ENCODE measurements at regions not wholly inside any gene's neighbourhood (a gene's known extent, or its start where the extent isn't known, plus 50 kb on each side); places are given as distances from the start of the nearest gene placed in this dataset.

DNA sequence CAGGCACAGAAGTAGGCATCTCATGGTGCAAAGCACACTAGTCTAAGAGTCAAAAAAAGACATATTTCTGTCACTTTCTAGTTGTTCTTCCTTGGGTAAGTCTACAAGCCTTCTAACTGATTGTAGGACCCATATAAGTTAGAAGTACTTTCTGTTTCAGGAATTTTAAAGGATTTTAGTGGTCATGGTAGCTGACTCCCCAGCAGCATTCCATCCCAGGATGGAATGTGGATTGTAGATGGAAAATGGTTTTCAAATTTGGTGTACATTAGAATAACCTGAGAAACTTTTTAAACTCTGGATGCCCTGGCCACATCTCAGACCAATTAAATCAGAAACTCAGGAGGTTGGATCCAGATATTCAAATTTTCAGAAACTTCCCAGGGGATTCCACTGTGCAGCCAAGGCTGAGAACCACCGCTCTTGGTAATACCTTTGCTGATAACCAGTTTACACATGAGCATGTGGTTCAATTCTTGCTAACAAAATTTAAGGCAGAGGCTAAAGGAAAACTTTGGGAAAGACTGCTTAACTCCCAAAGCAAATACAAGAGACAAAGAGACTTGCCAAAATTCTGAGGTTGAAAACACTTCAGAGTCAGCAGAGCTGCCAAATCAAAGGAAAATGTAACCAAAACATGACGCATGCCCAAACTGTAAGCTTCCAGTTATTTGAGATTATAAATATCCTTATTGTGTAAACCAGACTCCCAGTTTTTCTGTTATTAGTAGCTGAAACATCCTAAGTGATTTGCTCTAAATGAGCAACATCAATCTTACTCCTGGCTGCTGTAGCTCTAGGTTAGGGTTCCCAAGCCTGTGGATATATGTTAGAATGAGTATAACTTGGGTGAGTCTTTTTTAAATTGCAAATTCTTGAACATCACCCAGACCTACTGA is 145.4 kb upstream of the MTAP start:
- Mint-ChIP-seq H3K36me3 (ENCODE audit: low read depth) (no peaks in the 10 kb centered on the region), H3K27ac (no peak overlapping the region), H3K4me3 (no peak overlapping the region), H3K4me1 (no peaks in the 10 kb centered on the region), H3K27me3 (peaks cover 16% of the 10 kb centered on the region), H3K9me3 (no peaks in the 10 kb centered on the region)
- ATAC-seq (replicated peaks), result no peak

GRCh38 chr9:21657966-21658667 is 144.3 kb upstream of the MTAP start:
- Mint-ChIP-seq H3K27ac (no peak overlapping the region), H3K4me1 (no peaks in the 10 kb centered on the region), H3K9me3 (no peaks in the 10 kb centered on the region), H3K36me3 (ENCODE audit: low read depth) (no peaks in the 10 kb centered on the region), H3K4me3 (no peak overlapping the region), H3K27me3 (peaks cover 12% of the 10 kb centered on the region)
- ATAC-seq (replicated peaks), result no peak

DNA sequence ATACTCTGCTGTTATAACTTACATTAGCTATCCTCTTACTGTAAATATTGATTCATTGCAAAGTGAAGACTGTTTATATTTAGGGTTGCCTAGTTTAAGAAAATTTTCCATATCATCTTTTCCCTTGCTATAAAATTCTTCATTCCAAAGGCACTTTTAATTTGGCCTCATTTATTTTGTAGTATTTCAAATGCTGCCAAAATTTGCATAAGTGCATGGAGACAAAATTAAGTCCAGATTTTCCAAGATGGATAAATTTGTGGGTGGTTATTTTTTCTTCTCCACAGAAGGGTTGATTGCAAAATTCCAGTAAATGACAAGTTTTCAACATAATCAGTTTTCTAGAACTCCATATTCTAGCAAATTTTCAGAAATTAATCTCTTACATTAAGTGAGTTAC is 141.5 kb upstream of the MTAP start:
- no peaks in the 10 kb centered on the region for H3K4me1 Mint-ChIP-seq
- no peak overlapping the region for H3K4me3 Mint-ChIP-seq
- H3K36me3 Mint-ChIP-seq (ENCODE audit: low read depth), result no peaks in the 10 kb centered on the region
- ATAC-seq (replicated peaks), result no peak
- H3K27me3 Mint-ChIP-seq, result peaks cover 12% of the 10 kb centered on the region
- no peaks in the 10 kb centered on the region for H3K9me3 Mint-ChIP-seq
- no peak overlapping the region for H3K27ac Mint-ChIP-seq

- H3K4me3 Mint-ChIP-seq, result no peak overlapping the region
- no peak overlapping the region for H3K27ac Mint-ChIP-seq
- ATAC-seq (replicated peaks), result no peak
- H3K9me3 Mint-ChIP-seq, result no peaks in the 10 kb centered on the region
- no peaks in the 10 kb centered on the region for H3K4me1 Mint-ChIP-seq
- H3K36me3 Mint-ChIP-seq (ENCODE audit: low read depth), result no peaks in the 10 kb centered on the region
- H3K27me3 Mint-ChIP-seq, result peaks cover 8% of the 10 kb centered on the region
Observed at GRCh38 chr9:21661626-21662025, 140.8 kb upstream of the MTAP start.

DNA sequence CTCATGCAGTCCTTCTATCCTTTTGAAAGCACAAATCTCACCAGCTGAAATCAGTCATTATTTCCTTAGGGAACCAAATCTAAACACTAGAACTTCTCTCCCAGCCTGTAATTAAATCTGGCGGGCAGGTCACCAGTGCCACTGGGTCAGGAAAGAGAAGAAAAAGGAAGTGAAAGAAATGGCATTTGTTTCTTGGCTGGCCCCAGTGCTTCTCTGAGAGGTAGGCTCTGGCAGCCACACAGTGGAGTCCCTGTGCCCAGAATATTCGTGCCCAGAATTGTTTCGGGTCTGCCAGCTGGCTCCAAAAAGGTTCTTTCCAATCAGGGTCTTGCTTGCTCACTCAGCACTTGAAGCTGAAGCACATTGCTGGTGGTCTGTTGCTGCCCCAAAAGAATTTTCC is 133.9 kb upstream of the MTAP start:
- Mint-ChIP-seq H3K4me3 (no peak overlapping the region), H3K36me3 (ENCODE audit: low read depth) (no peaks in the 10 kb centered on the region), H3K9me3 (no peaks in the 10 kb centered on the region), H3K4me1 (peaks cover 9% of the 10 kb centered on the region), H3K27ac (no peak overlapping the region), H3K27me3 (peaks cover 10% of the 10 kb centered on the region)
- ATAC-seq (replicated peaks), result no peak

DNA sequence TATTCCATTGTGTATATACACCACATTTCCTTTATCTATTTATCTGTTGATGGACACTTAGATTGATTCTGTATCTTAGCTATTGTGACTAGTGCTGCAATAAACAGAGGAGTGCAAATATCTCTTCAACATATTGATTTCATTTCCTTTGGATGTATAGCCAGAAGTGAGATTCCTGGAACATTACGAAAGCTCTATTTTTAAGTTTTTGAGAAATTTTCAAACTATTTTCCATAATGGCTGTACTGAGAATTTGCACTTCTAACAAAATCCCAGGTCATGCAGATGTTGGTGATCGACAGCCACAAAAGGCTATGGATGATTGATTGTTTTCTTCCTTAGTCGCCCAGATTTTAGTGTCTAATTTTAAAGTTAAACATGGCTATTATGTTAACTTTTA is 132.7 kb upstream of the MTAP start:
- ATAC-seq (replicated peaks), result no peak

DNA sequence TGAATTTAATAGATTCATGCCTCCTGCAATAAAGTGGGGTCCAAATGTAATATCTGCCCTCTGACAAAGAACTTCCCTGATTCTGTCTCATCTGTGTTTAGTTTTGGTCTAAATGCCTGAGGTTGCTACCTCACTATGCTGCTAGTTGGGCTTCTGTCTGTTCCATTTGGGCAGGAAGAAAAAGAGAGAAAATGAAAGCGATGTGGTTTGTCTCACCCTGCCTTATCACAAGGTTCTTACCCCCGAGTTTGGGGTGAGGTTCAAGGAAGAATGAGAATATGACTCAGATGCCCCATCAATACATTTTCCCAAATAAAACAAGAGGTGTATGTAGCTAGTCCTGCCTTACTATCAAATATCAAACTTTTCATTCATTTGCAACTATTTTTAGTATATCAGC is 132.1 kb upstream of the MTAP start:
- Mint-ChIP-seq H3K27me3 (peaks cover 5% of the 10 kb centered on the region), H3K27ac (no peak overlapping the region), H3K4me3 (no peak overlapping the region), H3K36me3 (ENCODE audit: low read depth) (no peaks in the 10 kb centered on the region), H3K4me1 (peaks cover 9% of the 10 kb centered on the region), H3K9me3 (no peaks in the 10 kb centered on the region)
- peak; percentile 91 for ATAC-seq (replicated peaks)

More for the DNA sequence above, 132.7 kb upstream of the MTAP start:
- Mint-ChIP-seq H3K36me3 (ENCODE audit: low read depth) (no peaks in the 10 kb centered on the region), H3K27ac (no peak overlapping the region), H3K27me3 (peaks cover 5% of the 10 kb centered on the region), H3K4me3 (no peak overlapping the region), H3K9me3 (no peaks in the 10 kb centered on the region), H3K4me1 (peaks cover 9% of the 10 kb centered on the region)

- Mint-ChIP-seq H3K4me3 (no peak overlapping the region), H3K9me3 (no peaks in the 10 kb centered on the region), H3K4me1 (peaks cover 9% of the 10 kb centered on the region), H3K27ac (no peak overlapping the region), H3K36me3 (ENCODE audit: low read depth) (no peaks in the 10 kb centered on the region), H3K27me3 (peaks cover 5% of the 10 kb centered on the region)
- no peak for ATAC-seq (replicated peaks)
Observed at GRCh38 chr9:21672140-21672539, 130.3 kb upstream of the MTAP start.

GRCh38 chr9:21672761-21673160 is 129.7 kb upstream of the MTAP start:
- H3K27me3 Mint-ChIP-seq, result peaks cover 5% of the 10 kb centered on the region
- peaks cover 9% of the 10 kb centered on the region for H3K4me1 Mint-ChIP-seq
- no peaks in the 10 kb centered on the region for H3K36me3 Mint-ChIP-seq (ENCODE audit: low read depth)
- H3K9me3 Mint-ChIP-seq, result no peaks in the 10 kb centered on the region
- no peak overlapping the region for H3K4me3 Mint-ChIP-seq
- no peak overlapping the region for H3K27ac Mint-ChIP-seq
- ATAC-seq (replicated peaks), result no peak

DNA sequence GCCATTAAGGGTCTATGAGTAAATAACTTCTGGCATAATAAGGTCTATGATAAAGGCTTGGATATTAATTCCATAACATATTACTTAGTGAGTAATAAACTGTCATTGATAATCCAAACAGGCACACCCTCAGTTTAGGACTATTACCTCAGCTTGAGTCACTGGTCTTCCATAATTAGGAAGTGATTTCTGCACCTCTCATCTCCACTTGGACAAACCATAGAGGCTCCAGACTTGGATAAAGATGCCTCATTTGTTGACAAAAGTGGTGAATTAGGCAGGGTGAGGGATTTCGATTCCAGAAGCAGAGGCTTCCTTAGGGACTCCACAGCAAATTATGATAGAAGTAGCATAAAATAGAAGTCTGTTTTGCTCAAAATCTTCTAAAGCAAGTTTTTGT is 127.5 kb upstream of the MTAP start:
- Mint-ChIP-seq H3K27me3 (peaks cover 5% of the 10 kb centered on the region), H3K4me3 (no peak overlapping the region), H3K36me3 (ENCODE audit: low read depth) (no peaks in the 10 kb centered on the region), H3K4me1 (peaks cover 7% of the 10 kb centered on the region), H3K27ac (no peak overlapping the region), H3K9me3 (no peaks in the 10 kb centered on the region)
- ATAC-seq (replicated peaks), result no peak

DNA sequence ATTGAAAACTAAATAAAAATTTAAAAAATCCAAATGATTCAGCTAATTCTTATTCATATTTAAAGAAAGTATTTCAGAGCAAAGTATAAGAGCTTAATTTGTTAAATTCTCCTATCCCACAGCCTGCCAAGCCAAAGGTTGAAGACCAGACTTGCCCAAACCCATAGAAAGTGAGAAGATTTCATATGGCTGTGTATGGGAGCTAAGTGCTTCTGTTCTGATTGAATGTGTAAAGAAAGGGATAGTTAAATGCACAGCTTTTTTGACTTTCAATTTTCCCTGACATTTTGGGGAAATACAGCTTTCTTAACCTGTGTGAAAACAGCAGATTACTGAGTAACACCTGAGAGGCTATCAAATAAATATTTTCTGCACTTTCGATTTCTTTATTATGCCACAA is 125.0 kb upstream of the MTAP start:
- Mint-ChIP-seq H3K27ac (no peak overlapping the region), H3K4me3 (no peak overlapping the region), H3K36me3 (ENCODE audit: low read depth) (no peaks in the 10 kb centered on the region), H3K4me1 (no peaks in the 10 kb centered on the region), H3K9me3 (no peaks in the 10 kb centered on the region), H3K27me3 (peaks cover 8% of the 10 kb centered on the region)
- no peak for ATAC-seq (replicated peaks)

- H3K4me3 Mint-ChIP-seq, result no peak overlapping the region
- H3K27me3 Mint-ChIP-seq, result peaks cover 8% of the 10 kb centered on the region
- H3K36me3 Mint-ChIP-seq (ENCODE audit: low read depth), result no peaks in the 10 kb centered on the region
- peak; percentile 45 for ATAC-seq (replicated peaks)
- no peaks in the 10 kb centered on the region for H3K4me1 Mint-ChIP-seq
- no peaks in the 10 kb centered on the region for H3K9me3 Mint-ChIP-seq
- no peak overlapping the region for H3K27ac Mint-ChIP-seq
Observed at GRCh38 chr9:21677834-21678233, 124.6 kb upstream of the MTAP start.

GRCh38 chr9:21679432-21679831 is 123.0 kb upstream of the MTAP start:
- Mint-ChIP-seq H3K27me3 (peaks cover 3% of the 10 kb centered on the region), H3K27ac (no peak overlapping the region), H3K9me3 (no peaks in the 10 kb centered on the region), H3K4me3 (no peak overlapping the region), H3K4me1 (no peaks in the 10 kb centered on the region), H3K36me3 (ENCODE audit: low read depth) (no peaks in the 10 kb centered on the region)
- ATAC-seq (replicated peaks), result no peak

- H3K27ac Mint-ChIP-seq, result no peak overlapping the region
- peaks cover 9% of the 10 kb centered on the region for H3K4me1 Mint-ChIP-seq
- H3K36me3 Mint-ChIP-seq (ENCODE audit: low read depth), result no peaks in the 10 kb centered on the region
- peaks cover 3% of the 10 kb centered on the region for H3K27me3 Mint-ChIP-seq
- ATAC-seq (replicated peaks), result no peak
- H3K9me3 Mint-ChIP-seq, result no peaks in the 10 kb centered on the region
- H3K4me3 Mint-ChIP-seq, result no peak overlapping the region
Observed at GRCh38 chr9:21680590-21680989, 121.8 kb upstream of the MTAP start.

- Mint-ChIP-seq H3K27ac (no peak overlapping the region), H3K4me3 (no peak overlapping the region), H3K27me3 (peaks cover 3% of the 10 kb centered on the region), H3K9me3 (no peaks in the 10 kb centered on the region), H3K36me3 (ENCODE audit: low read depth) (no peaks in the 10 kb centered on the region), H3K4me1 (peaks cover 9% of the 10 kb centered on the region)
- ATAC-seq (replicated peaks), result no peak
Observed at GRCh38 chr9:21681641-21682040, 120.8 kb upstream of the MTAP start.

Data from activated T-helper 17 cell treated with anti-CD3 and anti-CD28 coated beads, Interleukin-2, amount 50 U/mL, for 72 hours (primary cell).